Neutrophil (primary cell): ENCODE measurements at regions not wholly inside any gene's neighbourhood (a gene's known extent, or its start where the extent isn't known, plus 50 kb on each side); places are given as distances from the start of the nearest gene placed in this dataset.

ENCODE experiments used
- H3K27ac ChIP-seq: fragments of 200-600 bp; sonication (generic); 2 replicates; pipeline ENCODE4 v1.5.1; 2016; ENCODE audit warnings: mild to moderate bottlenecking, moderate library complexity
- H3K27me3 ChIP-seq: fragments of 200-600 bp; sonication (generic); 2 replicates; pipeline ENCODE4 v1.6.0; 2016; ENCODE audit warnings: mild to moderate bottlenecking
- H3K36me3 ChIP-seq: fragments of 200-600 bp; sonication (generic); 2 replicates; pipeline ENCODE4 v1.5.1; 2017
- H3K4me1 ChIP-seq, 2 experiments: fragments of 200-600 bp in 1 of 2; sonication (generic) in 1 of 2; 1 replicate in 1 of 2; 2 replicates in 1 of 2; pipeline versions ENCODE4 v1.5.1 to v1.6.1; 2013 to 2016; ENCODE audit warnings: low read depth in 1 of 2, low read length in 1 of 2, mild to moderate bottlenecking in 1 of 2, moderate library complexity in 1 of 2; ENCODE audit not compliant: control insufficient read depth in 1 of 2, insufficient read depth in 1 of 2
- H3K4me3 ChIP-seq, 2 experiments: fragments of 200-600 bp in 1 of 2; sonication (generic) in 1 of 2; 1 replicate in 1 of 2; 2 replicates in 1 of 2; pipeline ENCODE4 v1.5.1; 2013 to 2016; ENCODE audit warnings: low read depth in 1 of 2, low read length in 1 of 2, mild to moderate bottlenecking in 1 of 2, moderate library complexity in 1 of 2
- H3K9me3 ChIP-seq: fragments of 200-600 bp; sonication (generic); 2 replicates; pipeline ENCODE4 v1.5.1; 2016
- CTCF ChIP-seq: fragments of 200-600 bp; sonication (generic); IDR thresholded peaks from 2 replicates; pipeline ENCODE4 v1.5.1; 2016; ENCODE audit warnings: antibody characterized with exemption

GRCh38 chr9:134533850-134534588 lies 107.6 kb upstream of the COL5A1 start:
- Histone ChIP-seq H3K4me1 (no peaks in the 10 kb centered on the region), H3K9me3 (no peaks in the 10 kb centered on the region), H3K27me3 (no peaks in the 10 kb centered on the region), H3K36me3 (no peaks in the 10 kb centered on the region), H3K27ac (no peak overlapping the region), H3K4me3 (no peak overlapping the region)
- TF ChIP-seq CTCF, result no peak

- Histone ChIP-seq H3K4me1 (no peaks in the 10 kb centered on the region), H3K9me3 (no peaks in the 10 kb centered on the region), H3K27me3 (no peaks in the 10 kb centered on the region), H3K36me3 (no peaks in the 10 kb centered on the region), H3K4me3 (no peak overlapping the region), H3K27ac (no peak overlapping the region)
- no peak for TF ChIP-seq CTCF
Observed at GRCh38 chr9:134534661-134535080, 106.9 kb upstream of the COL5A1 start.

- H3K27me3 ChIP-seq, result no peaks in the 10 kb centered on the region
- H3K4me1 ChIP-seq, result no peaks in the 10 kb centered on the region
- H3K36me3 ChIP-seq, result no peaks in the 10 kb centered on the region
- no peak overlapping the region for H3K4me3 ChIP-seq
- no peak for TF ChIP-seq CTCF
- H3K27ac ChIP-seq, result no peak overlapping the region
- no peaks in the 10 kb centered on the region for H3K9me3 ChIP-seq
Observed at GRCh38 chr9:134535171-134535570, 106.4 kb upstream of the COL5A1 start.

GRCh38 chr9:134536101-134536900 lies 105.3 kb upstream of the COL5A1 start:
- no peaks in the 10 kb centered on the region for H3K27me3 ChIP-seq
- H3K4me1 ChIP-seq, result no peaks in the 10 kb centered on the region
- TF ChIP-seq CTCF, result no peak
- H3K9me3 ChIP-seq, result no peaks in the 10 kb centered on the region
- no peak overlapping the region for H3K27ac ChIP-seq
- no peak overlapping the region for H3K4me3 ChIP-seq
- H3K36me3 ChIP-seq, result no peaks in the 10 kb centered on the region

GRCh38 chr9:134536931-134537330 lies 104.7 kb upstream of the COL5A1 start:
- Histone ChIP-seq H3K27ac (no peak overlapping the region), H3K4me3 (no peak overlapping the region), H3K36me3 (no peaks in the 10 kb centered on the region), H3K27me3 (peaks cover 4% of the 10 kb centered on the region), H3K4me1 (no peaks in the 10 kb centered on the region), H3K9me3 (no peaks in the 10 kb centered on the region)
- no peak for TF ChIP-seq CTCF
